ENCODE measurements at regions not wholly inside any gene's neighbourhood (a gene's known extent, or its start where the extent isn't known, plus 50 kb on each side); places are given as distances from the start of the nearest gene placed in this dataset.

DNA sequence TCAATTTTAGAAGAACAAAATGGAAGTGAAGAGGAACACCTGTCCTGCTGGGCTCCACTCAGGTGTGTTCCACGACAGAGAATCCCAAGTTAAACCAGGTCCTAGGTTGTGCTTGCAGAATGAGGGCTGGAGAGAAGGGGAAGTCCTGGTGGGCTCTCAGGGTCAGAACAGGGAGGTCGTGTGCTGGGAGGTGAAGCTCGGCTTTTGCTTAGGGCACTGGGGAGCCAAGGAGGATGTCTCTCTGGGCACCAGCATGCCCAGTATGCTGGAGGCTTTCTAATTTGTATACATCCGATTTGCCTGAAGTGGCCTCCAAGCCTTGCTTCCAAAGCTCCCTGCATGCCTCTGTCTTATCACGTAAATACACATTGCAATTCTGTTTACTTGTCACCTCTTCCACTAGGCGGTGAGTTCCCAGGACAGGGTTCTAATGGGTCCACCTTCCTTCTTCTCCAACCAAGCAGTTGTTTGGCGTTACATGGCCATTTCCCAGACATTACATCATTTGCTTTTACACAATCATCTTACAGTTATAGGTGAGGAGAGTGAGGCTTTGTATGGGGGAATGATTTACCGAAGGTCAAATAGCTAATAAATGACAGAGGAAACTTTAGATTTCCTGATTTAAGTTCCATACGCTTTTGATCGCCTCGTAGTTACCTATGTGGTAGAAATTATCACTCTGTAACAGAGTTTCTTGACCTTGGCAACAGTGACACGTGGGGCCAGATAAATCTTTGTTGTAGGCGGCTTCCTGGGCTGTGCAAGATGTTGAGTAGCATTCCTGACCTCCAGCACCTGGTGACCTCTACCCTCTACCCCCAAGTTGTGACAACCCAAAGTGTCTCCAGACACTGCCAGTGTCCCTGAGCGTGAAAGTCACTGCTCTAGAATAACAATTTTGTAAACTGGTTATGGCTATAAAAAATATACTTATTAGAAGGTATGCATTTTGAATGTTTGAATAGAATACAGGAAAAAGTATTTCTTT is 901.5 kb downstream of the TBC1D22A start:
- DNase-seq (ENCODE audit: low read depth): no peak

GRCh38 chr22:47659467-47660223 is 897.2 kb downstream of the TBC1D22A start:
- no peak for DNase-seq (ENCODE audit: low read depth)

- DNase-seq (ENCODE audit: low read depth): no peak
Measured at GRCh38 chr22:47658182-47658581, 895.7 kb downstream of the TBC1D22A start.

DNA sequence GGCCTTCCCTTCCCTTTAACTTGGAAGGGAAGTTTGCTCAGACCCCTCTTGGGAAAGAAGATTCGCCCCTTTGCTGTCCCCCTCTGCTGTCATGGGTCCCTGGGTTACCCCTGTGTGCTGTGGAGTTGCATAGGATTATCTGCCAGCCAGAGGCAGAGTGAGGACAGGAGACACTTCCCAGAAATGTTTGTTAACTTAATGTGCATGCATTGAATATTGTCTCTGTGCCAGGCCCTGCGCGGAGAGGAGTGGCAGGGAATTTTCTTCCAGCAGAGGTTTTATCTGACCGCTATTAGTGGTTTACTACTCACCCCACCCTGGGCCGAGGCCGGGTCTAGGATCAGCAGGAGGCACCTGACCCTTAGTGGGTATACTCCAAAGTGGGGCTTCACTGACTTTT is 894.8 kb downstream of the TBC1D22A start:
- no peak for DNase-seq (ENCODE audit: low read depth)

GRCh38 chr22:47656806-47657205 is 894.4 kb downstream of the TBC1D22A start:
- no peak for DNase-seq (ENCODE audit: low read depth)

- no peak for DNase-seq (ENCODE audit: low read depth)
Measured at GRCh38 chr22:47655930-47656329, 893.5 kb downstream of the TBC1D22A start.

DNA sequence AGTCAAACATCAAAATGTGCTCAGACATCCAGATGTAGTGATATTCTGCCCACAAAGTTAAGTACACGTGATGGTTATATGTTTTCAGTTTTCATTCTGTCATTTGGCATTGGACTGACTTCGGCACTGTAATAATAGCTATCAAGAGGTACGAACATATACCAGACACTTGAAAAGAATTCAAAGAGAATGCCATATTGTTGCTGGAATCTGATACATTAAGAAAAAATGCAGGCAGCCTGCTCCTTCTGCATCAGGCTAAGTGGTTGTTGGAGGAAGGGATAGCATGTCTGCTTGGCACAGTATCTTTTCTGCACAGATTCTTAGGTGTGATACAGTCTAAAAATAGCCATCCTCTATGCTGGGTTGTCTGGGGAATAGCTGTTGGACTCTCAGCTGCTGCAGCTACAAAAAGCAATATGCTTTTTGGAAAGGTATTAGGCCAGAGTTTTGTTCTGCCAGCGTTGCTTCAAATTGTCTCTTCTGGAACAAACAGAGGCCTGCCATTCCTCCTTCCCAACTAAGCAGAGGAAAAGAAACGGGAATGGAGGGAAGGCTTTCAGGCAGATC is 892.6 kb downstream of the TBC1D22A start:
- no peak for DNase-seq (ENCODE audit: low read depth)

GRCh38 chr22:47653921-47654320 is 891.5 kb downstream of the TBC1D22A start:
- DNase-seq (ENCODE audit: low read depth): no peak

GRCh38 chr22:47651216-47651987 is 889.0 kb downstream of the TBC1D22A start:
- no peak for DNase-seq (ENCODE audit: low read depth)

DNA sequence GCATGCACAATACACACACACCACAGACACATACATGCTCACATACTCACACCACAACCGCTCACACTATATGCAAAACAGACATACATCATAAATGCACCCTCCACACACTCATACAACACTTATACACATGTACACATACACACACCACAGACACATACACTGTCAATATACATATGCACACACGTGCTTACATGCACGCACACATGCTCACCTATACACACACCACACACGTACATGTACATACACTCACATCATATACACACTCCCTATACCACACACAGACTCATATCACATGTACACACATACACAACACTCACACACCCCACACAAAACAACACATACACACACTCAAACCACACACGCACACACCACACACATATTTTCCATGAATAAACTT is 885.3 kb downstream of the TBC1D22A start:
- no peak for DNase-seq (ENCODE audit: low read depth)

- no peak for DNase-seq (ENCODE audit: low read depth)
Measured at GRCh38 chr22:47647181-47647580, 884.7 kb downstream of the TBC1D22A start.

DNA sequence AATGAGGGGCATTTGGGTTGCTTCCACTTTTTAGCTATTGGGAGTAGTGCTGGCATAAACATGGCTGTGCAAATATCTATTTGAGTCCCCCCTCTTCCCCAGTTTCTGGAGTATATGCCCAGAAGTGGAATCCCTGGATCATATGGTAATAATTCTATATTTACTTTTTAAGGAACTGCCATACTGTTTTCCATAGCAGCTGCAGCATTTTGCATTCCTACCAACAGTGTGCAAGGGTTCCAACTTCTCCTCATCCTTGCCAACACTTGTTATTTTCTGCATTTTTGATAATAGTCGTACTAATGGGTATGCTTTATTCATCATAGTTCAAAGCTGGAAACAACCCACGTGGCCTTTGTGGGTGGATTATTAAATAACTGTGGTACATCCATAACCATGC is 883.5 kb downstream of the TBC1D22A start:
- DNase-seq (ENCODE audit: low read depth): no peak

DNA sequence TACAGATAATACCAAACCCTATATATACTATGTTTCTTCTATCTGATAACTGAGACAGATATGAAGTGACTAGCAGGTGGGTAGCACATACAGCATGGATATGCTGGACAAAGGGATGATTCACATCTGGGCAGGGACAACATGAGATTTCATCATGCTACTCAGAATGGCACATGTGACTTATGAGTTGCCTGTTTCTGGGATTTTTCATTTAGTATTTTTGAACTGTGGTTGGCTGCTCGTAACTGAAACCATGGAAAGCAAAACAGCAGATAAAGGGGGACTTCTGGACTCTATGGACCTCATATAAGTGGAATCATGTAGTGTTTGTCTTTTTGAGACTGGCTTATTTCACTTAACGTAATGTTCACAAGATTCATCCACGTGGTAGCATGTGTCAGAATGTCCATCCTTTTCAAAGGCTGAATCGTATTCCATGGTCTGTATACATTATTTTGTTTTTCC is 883.0 kb downstream of the TBC1D22A start:
- no peak for DNase-seq (ENCODE audit: low read depth)

GRCh38 chr22:47634347-47634746 is 871.9 kb downstream of the TBC1D22A start:
- DNase-seq (ENCODE audit: low read depth): no peak

- no peak for DNase-seq (ENCODE audit: low read depth)
Measured at GRCh38 chr22:47633111-47633510, 870.7 kb downstream of the TBC1D22A start.

- DNase-seq (ENCODE audit: low read depth): no peak
Measured at GRCh38 chr22:47632701-47633100, 870.3 kb downstream of the TBC1D22A start.

DNA sequence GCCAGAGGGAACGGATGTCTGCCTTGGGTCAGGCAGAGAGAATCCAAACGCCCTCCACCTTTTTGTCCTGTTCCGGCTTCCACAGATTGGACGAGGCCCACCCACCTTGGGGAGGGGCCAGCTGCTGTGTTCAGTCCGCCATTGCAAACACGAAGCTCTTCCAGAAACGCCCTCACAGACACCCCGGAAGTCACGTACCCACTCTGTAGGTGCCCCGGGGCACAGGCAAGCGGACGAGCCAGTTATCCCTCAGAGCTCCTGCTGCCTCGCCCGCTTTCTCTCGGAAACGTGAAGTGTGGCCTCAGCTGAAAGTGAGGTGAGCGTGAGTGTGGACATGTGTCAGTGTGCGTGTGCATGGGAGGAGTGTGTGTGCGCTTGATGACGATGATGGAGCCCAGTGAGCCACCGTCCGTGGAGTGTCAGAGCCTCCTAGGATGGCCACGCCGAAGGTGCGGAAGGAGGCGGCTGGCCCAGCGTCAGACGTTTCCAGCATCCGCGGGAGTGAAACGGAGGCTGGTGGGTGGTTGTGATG is 869.2 kb downstream of the TBC1D22A start:
- DNase-seq (ENCODE audit: low read depth): no peak

DNA sequence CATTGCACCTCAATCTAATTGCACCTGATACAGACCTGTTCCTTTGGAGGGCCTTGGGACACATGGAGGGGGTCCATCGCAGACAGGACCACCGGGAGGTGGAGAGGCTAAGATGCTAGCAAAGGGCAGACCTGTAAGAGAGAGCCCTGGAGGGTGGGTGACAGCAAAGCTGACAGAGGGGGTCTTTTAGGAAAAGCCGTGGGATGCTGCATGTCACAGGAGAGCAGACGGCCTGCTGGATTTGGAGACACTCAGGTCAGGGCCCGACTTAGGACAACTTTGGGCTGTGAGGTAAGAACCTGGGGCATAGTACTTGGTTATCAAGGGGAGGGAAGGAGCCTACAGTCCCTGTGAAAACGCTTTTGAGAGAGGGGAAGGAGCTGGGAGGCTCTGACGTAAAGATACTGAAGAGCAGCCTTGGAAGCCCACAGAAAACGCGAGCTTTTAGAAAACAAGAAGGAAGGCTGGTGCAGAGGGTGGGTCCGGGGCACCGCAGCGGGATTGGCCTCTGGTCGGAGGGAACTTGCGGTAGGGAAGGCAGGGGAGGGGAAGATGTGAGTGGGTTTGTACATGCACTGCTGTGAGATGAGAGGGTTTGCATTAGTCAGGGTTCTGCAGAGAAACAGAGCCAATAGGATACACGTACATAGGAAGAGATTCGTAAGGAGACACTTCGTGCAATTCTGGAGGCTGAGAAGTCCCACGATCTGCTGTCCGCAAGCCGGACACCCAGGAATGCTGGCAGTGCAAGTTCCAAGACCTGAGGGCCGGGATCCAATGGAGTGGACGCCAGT is 868.5 kb downstream of the TBC1D22A start:
- DNase-seq (ENCODE audit: low read depth): no peak

DNA sequence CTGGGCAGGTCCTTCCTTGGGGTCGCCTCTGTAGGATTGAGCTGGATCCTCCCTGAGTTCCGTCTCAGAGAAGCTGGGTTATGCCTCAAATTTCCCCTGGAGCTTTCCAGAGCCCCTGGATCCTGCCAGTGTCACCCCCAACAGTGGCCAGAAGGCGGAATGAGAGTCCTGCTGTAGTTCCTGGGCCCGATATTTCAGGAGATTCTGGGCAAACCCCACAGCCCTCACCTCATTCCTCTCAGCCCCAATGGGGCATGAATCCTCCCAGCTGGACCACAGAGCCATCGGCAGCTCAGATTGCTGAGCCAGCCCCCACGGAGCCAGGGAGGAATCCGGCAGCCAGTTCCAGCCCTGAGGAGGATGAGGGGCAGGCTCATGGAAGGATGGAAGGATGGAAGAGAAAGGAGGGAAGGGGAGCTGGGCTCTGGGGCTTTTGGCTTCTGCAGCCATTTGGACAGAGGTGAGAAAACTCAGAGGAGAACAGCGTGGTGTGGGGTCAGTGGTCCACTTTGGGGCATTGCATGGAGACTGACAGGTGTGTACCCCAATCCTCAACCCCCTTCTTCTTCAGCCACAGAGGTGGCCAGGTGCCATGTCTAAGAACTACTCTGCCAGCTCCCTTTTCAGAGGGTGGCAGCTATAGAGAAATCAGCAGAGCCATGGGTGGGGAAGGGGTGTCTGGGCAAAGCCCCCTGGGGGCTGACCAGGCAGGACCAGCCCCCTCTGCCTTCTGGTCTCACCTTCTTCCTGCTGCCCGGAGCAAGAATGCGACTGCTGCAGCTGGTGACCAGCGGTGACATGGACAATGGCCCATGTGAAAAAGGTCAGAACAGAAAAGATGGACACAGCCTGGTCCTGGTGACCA is 867.6 kb downstream of the TBC1D22A start:
- no peak for DNase-seq (ENCODE audit: low read depth)

- DNase-seq (ENCODE audit: low read depth): no peak
Measured at GRCh38 chr22:47629273-47629711, 866.8 kb downstream of the TBC1D22A start.
